ENCODE measurements at regions not wholly inside any gene's neighbourhood (a gene's known extent, or its start where the extent isn't known, plus 50 kb on each side); places are given as distances from the start of the nearest gene placed in this dataset.

DNA sequence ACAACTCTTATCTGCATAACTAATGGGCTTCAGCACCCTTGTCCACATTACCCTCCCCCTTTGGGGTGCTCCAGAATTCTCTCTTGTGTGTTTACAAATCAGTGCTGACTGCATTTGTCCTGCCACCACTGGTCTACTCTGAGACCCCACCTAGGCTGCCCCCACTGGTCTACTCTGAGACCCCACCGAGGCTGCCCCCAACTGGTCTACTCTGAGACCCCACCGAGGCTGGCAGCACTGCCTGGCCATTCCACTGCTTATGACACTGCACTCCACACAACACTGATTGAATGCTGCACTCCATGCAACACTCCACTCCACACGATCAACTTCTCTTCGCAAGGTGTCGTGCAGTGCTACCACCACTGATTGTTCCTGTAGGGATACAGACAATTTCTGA lies 1459.2 kb upstream of the SLC10A2 start:
- TF ChIP-seq CTCF (conservative IDR thresholded peaks at IDR 0.05; ENCODE audit: low read depth, low read length) (no peak), EZH2 (IDR thresholded peaks at IDR 0.05; ENCODE audit: low read length, unreplicated experiment) (no peak)
